ENCODE measurements at regions not wholly inside any gene's neighbourhood (a gene's known extent, or its start where the extent isn't known, plus 50 kb on each side); places are given as distances from the start of the nearest gene placed in this dataset.
"Not testable (repeated sequence)": the region's sequence is repeated elsewhere in the genome, so short reads cannot be mapped to it uniquely, and the experiment has no call there.

- no peaks in the 10 kb centered on the region for H3K27me3 ChIP-seq
- DNase-seq = no peak
- intact Hi-C loops (cut with DNase I) = no loop called here
- no peaks in the 10 kb centered on the region for H3K36me3 ChIP-seq
- no peak overlapping the region for H3K4me3 ChIP-seq
- TF ChIP-seq POLR2A (IDR thresholded peaks at IDR 0.05) (no peak), CTCF (IDR thresholded peaks at IDR 0.05) (no peak)
- H3K27ac ChIP-seq = no peak overlapping the region
- H3K9me3 ChIP-seq = no peaks in the 10 kb centered on the region
- 60 to 68% methylated on average over 4 of the region's 4 CpGs for WGBS, 2 donors
- H3K4me1 ChIP-seq = no peaks in the 10 kb centered on the region
Observed at GRCh38 chr10:64175271-64175962, 654.2 kb downstream of the REEP3 start.

- no peaks in the 10 kb centered on the region for H3K9me3 ChIP-seq
- no peak for DNase-seq
- H3K36me3 ChIP-seq = no peaks in the 10 kb centered on the region
- no peaks in the 10 kb centered on the region for H3K4me1 ChIP-seq
- no peak overlapping the region for H3K27ac ChIP-seq
- H3K27me3 ChIP-seq = no peaks in the 10 kb centered on the region
- intact Hi-C loops (cut with DNase I) = no loop called here
- no peak overlapping the region for H3K4me3 ChIP-seq
- no peak for TF ChIP-seq POLR2A (IDR thresholded peaks at IDR 0.05)
- TF ChIP-seq CTCF (IDR thresholded peaks at IDR 0.05) = no peak
Observed at GRCh38 chr10:64182671-64183070, 661.5 kb downstream of the REEP3 start.

GRCh38 chr10:64191286-64191685 is 670.1 kb downstream of the REEP3 start:
- DNase-seq = no peak
- 62% methylated on average over 3 of the region's 3 CpGs for WGBS, 2 donors
- Histone ChIP-seq H3K4me3 (no peak overlapping the region), H3K36me3 (no peaks in the 10 kb centered on the region), H3K27me3 (no peaks in the 10 kb centered on the region), H3K4me1 (no peaks in the 10 kb centered on the region), H3K27ac (no peak overlapping the region), H3K9me3 (no peaks in the 10 kb centered on the region)
- no peak for TF ChIP-seq CTCF (IDR thresholded peaks at IDR 0.05)
- no peak for TF ChIP-seq POLR2A (IDR thresholded peaks at IDR 0.05)
- intact Hi-C loops (cut with DNase I) = no loop called here

- WGBS, 2 donors = 91 to 93% methylated on average over 6 to 17 of the region's 59 CpGs
- intact Hi-C loops (cut with DNase I) = no loop called here
- H3K4me3 ChIP-seq = no peak overlapping the region
- H3K27me3 ChIP-seq = no peaks in the 10 kb centered on the region
- H3K27ac ChIP-seq = no peak overlapping the region
- no peaks in the 10 kb centered on the region for H3K36me3 ChIP-seq
- H3K9me3 ChIP-seq = peaks cover 0 to 13% (median 0%) of the 10 kb centered on the region in 3 donors
- H3K4me1 ChIP-seq = no peaks in the 10 kb centered on the region
- TF ChIP-seq POLR2A (IDR thresholded peaks at IDR 0.05) (no peak), CTCF (IDR thresholded peaks at IDR 0.05) (no peak)
- no peak for DNase-seq
Observed at GRCh38 chr10:64196638-64197315, 675.6 kb downstream of the REEP3 start.

- DNase-seq = no peak
- intact Hi-C loops (cut with DNase I) = no loop called here
- Histone ChIP-seq H3K27me3 (no peaks in the 10 kb centered on the region), H3K27ac (no peak overlapping the region), H3K9me3 (peaks cover 0 to 8% (median 0%) of the 10 kb centered on the region in 3 donors), H3K36me3 (no peaks in the 10 kb centered on the region), H3K4me1 (no peaks in the 10 kb centered on the region), H3K4me3 (no peak overlapping the region)
- WGBS, 2 donors = 55 to 75% methylated on average over 2 of the region's 2 CpGs
- TF ChIP-seq CTCF (IDR thresholded peaks at IDR 0.05) = no peak
- no peak for TF ChIP-seq POLR2A (IDR thresholded peaks at IDR 0.05)
Observed at GRCh38 chr10:64201936-64202335, 680.7 kb downstream of the REEP3 start.

GRCh38 chr10:64204504-64204903 is 683.3 kb downstream of the REEP3 start:
- 66 to 75% methylated on average over 7 of the region's 7 CpGs for WGBS, 2 donors
- H3K36me3 ChIP-seq; H3K9me3 ChIP-seq; H3K4me3 ChIP-seq; H3K27ac ChIP-seq; H3K4me1 ChIP-seq; H3K27me3 ChIP-seq; DNase-seq; intact Hi-C loops (cut with DNase I): not testable (repeated sequence)

Measured in esophagus squamous epithelium (tissue), 5 donors.